ENCODE measurements at regions not wholly inside any gene's neighbourhood (a gene's known extent, or its start where the extent isn't known, plus 50 kb on each side); places are given as distances from the start of the nearest gene placed in this dataset.

DNA sequence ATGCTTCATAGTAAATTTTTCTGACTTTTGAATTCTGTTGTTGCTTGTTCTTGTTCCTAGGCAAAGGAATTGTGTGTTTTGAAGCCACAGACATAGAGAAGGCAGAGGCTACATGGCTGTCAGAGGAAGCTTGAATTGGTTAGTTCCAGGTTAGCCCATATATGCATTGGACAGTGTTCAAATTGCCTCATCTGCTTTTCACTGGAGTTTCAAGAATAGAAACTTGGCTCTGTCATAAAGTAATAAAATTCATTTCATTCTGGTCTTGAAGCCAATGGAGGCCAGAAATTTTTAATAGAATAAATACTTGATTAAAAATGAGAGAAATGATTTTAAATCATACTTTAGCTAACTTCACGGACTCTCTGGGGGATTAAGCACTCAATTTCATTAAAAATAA lies 178.0 kb downstream of the YIPF5 start:
- intact Hi-C loops (cut with micrococcal nuclease), result no loop called here

- intact Hi-C loops (cut with micrococcal nuclease), result no loop called here
Measured at GRCh38 chr5:144002876-144003275, 167.6 kb downstream of the YIPF5 start.

DNA sequence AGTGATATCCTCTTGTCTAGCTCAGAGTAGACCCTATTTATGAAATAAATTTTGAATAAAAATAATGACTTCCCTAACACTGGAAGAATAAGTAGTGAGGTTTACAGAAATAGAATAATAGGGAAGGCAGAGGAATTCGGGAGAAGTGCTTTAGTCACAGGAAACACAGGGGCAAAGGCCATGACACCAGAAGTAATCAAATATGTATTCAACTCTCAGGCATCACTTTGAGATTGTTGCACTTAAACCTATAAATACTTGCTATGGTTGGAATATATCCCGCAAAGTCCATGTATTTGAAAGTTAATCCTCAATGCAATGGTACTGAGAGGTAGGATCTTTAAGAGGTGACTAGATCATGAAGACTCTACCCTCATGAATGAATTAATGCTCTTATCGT lies 166.8 kb downstream of the YIPF5 start:
- intact Hi-C loops (cut with micrococcal nuclease), result no loop called here

DNA sequence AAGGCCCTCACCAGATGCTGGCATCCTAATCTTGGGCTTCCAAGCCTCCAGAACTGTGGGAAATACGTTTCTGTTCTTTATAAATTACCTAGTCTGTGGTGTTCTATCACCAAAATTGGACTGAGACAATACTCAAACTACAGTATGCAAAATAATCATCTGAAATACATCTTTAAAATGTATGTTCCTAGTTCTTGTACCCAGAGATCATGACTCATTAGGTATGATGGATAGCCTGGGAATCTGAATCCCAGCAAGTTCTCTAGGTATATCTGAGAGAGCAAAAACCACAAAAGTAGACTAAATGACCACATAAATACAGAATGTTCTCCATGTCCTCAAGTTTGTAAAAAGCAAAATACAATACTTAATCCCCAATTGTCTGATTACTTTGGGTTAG lies 166.3 kb downstream of the YIPF5 start:
- intact Hi-C loops (cut with micrococcal nuclease), result no loop called here

GRCh38 chr5:144004751-144005150 lies 165.7 kb downstream of the YIPF5 start:
- intact Hi-C loops (cut with micrococcal nuclease), result no loop called here

GRCh38 chr5:144009116-144009515 lies 161.3 kb downstream of the YIPF5 start:
- intact Hi-C loops (cut with micrococcal nuclease), result no loop called here

- intact Hi-C loops (cut with micrococcal nuclease), result no loop called here
Measured at GRCh38 chr5:144011388-144011787, 159.1 kb downstream of the YIPF5 start.

GRCh38 chr5:144013816-144014215 lies 156.6 kb downstream of the YIPF5 start:
- intact Hi-C loops (cut with micrococcal nuclease), result no loop called here

GRCh38 chr5:144015961-144016360 lies 154.5 kb downstream of the YIPF5 start:
- intact Hi-C loops (cut with micrococcal nuclease), result no loop called here

GRCh38 chr5:144017119-144017518 lies 153.3 kb downstream of the YIPF5 start:
- intact Hi-C loops (cut with micrococcal nuclease), result no loop called here

DNA sequence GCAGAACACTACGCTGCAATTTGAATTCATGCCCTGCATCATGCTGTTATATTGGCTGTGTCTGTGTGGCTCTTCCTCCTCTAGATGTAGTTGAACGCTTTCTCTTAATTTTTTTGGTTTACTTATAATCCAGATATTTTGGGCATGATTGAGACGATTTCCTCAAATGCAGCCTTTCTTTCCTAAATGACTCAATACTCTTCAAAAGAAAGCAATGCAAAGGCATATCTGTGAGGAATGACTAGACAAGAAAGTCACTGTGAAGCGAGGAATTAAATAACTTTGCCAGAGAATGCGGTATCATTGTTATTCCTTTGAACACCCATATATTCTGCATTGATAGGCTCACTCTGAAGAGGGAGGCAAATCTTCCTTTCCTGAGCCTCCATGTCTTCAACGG lies 152.8 kb downstream of the YIPF5 start:
- intact Hi-C loops (cut with micrococcal nuclease), result no loop called here

GRCh38 chr5:144024090-144024489 lies 146.4 kb downstream of the YIPF5 start:
- intact Hi-C loops (cut with micrococcal nuclease), result no loop called here

DNA sequence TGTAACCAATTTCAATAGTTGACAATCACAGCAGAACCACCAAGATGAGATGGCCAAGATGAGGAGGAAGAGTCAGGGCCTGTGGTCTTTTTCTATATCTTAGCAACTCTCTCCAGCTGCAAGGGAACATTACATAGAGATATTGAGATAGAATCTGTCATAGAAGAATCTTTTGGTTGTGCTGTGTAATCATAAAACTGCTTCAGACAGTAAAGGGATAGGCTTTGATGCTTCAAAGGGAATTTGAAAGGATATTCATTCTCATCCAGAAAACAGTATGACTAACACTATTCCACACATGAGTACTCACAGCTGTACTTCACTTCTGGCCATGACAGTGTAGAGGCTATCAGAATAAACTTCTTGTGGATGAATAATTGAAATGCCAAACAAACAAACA lies 145.9 kb downstream of the YIPF5 start:
- intact Hi-C loops (cut with micrococcal nuclease), result no loop called here

DNA sequence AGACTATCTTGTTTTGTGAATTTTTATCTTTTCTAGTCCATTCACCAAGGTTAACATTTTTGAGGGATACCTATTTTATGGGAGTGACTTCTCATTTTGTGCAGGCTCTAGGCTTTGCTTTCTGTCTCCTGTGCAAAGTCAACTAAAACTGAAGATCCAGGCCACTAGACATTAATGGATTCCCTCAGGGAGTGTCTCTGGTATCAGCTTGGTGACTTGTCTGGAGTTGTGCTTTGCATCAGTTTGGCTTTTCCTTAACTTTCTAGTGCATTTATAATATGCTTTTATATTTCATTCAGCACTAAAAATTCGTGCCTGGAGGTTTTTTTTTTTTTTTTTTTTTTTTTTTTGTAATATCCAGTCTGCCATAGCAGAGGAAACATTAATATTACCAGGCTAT lies 144.2 kb downstream of the YIPF5 start:
- intact Hi-C loops (cut with micrococcal nuclease), result no loop called here

DNA sequence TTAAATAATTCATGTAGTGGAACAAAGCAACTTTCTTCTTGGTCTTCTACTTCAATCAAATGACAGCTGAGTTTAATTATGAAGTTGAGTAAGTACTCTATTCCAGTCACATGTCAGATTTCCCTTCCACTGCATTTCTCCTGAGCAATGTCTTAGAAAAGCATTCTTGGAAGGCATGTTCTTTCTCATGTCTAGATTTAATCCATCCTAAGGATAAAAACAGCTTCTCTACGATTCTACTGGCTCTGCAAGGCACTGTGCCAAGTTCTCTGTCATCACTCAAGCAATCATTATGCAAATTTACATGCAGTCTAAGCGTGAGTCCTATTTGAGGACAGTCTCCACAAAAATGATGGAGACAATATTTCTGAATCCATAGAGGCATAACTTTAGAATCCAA lies 142.4 kb downstream of the YIPF5 start:
- intact Hi-C loops (cut with micrococcal nuclease), result no loop called here

GRCh38 chr5:144028636-144029035 lies 141.8 kb downstream of the YIPF5 start:
- intact Hi-C loops (cut with micrococcal nuclease), result no loop called here

DNA sequence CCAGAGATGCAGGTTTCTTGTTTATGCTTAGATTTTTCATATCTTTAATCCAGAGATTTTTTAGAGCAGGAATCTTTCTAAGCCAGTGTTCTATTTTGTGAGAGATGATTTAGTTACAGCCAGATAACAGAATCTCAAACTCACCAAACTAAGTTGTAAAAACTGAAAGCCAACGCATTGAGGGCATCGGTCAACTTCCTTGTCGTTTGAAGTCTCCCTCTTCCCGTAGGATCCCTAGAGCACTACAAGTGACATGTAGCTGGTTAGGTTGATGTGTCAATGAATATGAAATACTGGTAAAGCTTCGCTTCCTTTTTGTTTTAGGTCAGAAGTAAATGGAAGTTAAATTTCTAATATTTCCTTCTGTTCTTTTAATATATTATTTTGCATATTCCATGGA lies 139.6 kb downstream of the YIPF5 start:
- intact Hi-C loops (cut with micrococcal nuclease), result no loop called here

- intact Hi-C loops (cut with micrococcal nuclease), result no loop called here
Measured at GRCh38 chr5:144032375-144032774, 138.1 kb downstream of the YIPF5 start.

- intact Hi-C loops (cut with micrococcal nuclease), result no loop called here
Measured at GRCh38 chr5:144033486-144033885, 137.0 kb downstream of the YIPF5 start.

DNA sequence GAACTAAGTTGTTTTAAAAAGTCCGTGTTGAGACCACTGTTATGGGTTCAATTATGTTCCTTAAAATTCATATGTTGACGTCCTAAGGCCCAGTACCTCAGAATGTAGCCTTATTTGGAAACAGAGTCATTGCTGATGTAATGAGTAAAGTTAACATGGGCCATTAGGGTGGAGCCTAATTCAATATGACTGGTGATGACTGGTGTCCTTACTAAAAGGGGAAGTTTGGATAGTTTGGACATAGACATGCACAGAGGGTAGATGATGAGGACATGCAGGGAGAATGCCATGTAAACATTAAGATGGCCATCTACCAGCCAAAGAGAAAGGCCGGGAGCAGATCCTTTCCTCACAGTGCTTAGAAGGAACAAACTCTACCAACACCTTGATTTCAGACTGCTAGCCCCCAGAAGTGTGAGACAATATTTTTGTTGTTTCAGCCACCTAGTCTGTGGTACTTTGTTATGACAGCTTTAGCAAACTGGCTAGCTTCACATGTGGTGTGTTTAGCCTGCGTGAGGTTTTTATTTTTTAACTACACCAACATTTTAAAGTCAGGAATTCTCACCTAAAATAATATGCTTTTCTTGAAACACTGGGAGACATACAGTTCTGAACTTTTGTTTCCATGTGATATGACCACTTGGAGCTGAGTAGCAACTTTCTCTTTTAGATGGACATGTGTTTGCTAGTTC lies 135.3 kb downstream of the YIPF5 start:
- intact Hi-C loops (cut with micrococcal nuclease), result no loop called here

DNA sequence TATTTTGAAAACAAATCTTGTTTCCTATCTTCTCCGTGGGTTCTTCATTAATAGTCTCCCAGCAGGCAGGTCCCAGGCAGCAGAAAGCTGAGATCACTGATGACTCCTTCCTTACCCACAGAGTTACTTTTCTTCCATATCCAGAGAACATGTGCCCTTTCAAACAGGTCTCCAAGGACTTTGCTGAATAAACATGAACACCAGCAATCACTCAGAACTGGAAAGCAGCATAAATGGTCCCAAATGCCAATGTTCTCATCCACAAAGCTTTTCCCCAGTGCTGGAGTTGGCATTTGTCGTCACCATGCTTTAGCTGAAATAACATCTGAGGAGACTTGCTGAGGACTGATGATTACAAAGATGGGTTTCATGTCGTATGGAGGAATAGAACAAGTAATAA lies 134.0 kb downstream of the YIPF5 start:
- intact Hi-C loops (cut with micrococcal nuclease), result no loop called here

GRCh38 chr5:144040615-144041305 lies 129.7 kb downstream of the YIPF5 start:
- intact Hi-C loops (cut with micrococcal nuclease), result no loop called here

- intact Hi-C loops (cut with micrococcal nuclease), result no loop called here
Measured at GRCh38 chr5:144042156-144042555, 128.3 kb downstream of the YIPF5 start.

All from T-helper 1 cell treated with Interleukin-12 subunit alpha and Interleukin-12 subunit beta and Interleukin-4 antibody, amounts not matched to agents 30 ng/mL and 1 ng/mL, for 36 hours (primary cell).